Mesenchymal stem cell (in vitro differentiated cells and primary cell): ENCODE measurements at regions not wholly inside any gene's neighbourhood (a gene's known extent, or its start where the extent isn't known, plus 50 kb on each side); places are given as distances from the start of the nearest gene placed in this dataset.
A peak's percentile ranks its signal among the peaks of the same experiment; 100 is the strongest.
"Not testable (repeated sequence)": the region's sequence is repeated elsewhere in the genome, so short reads cannot be mapped to it uniquely, and the experiment has no call there.

Experiments
- DNase-seq: peaks from one replicate; pipeline ENCODE4 v3.0.0-alpha.2; 2013
- H2AFZ ChIP-seq: one replicate; pipeline ENCODE4 v1.6.1; 2013; ENCODE audit warnings: low read depth, mild to moderate bottlenecking, control low read depth, inconsistent platforms, low read length, moderate library complexity
- H2AK5ac ChIP-seq: 2 replicates; pipeline ENCODE4 v1.6.1; 2013; ENCODE audit warnings: low read length, moderate library complexity, mild to moderate bottlenecking, inconsistent platforms; ENCODE audit not compliant: severe bottlenecking
- H2BK120ac ChIP-seq: one replicate; pipeline ENCODE4 v1.6.1; 2013; ENCODE audit warnings: low read depth, mild to moderate bottlenecking, inconsistent platforms, low read length, moderate library complexity
- H2BK12ac ChIP-seq, 2 experiments: one replicate each; pipeline ENCODE4 v1.6.1; 2013; ENCODE audit warnings: inconsistent platforms in 2 of 2, low read length in 2 of 2, mild to moderate bottlenecking in 2 of 2, moderate library complexity in 2 of 2, control low read depth in 1 of 2
- H2BK15ac ChIP-seq: one replicate; pipeline ENCODE4 v1.6.1; 2013; ENCODE audit warnings: mild to moderate bottlenecking, low read depth, inconsistent platforms; ENCODE audit not compliant: poor library complexity, severe bottlenecking
- H2BK5ac ChIP-seq: 2 replicates; pipeline ENCODE4 v1.6.1; 2013; ENCODE audit warnings: low read depth, mild to moderate bottlenecking, low read length, control low read depth, inconsistent platforms; ENCODE audit not compliant: poor library complexity, severe bottlenecking
- H3K14ac ChIP-seq, 2 experiments: one replicate each; pipeline ENCODE4 v1.6.1; 2013; ENCODE audit warnings: inconsistent platforms in 2 of 2, low read length in 2 of 2, control low read depth in 1 of 2, mild to moderate bottlenecking in 1 of 2, moderate library complexity in 1 of 2
- H3K18ac ChIP-seq, 2 experiments: one replicate each; pipeline ENCODE4 v1.6.1; 2013; ENCODE audit warnings: inconsistent platforms in 2 of 2, low read length in 2 of 2, control low read depth in 1 of 2, low read depth in 1 of 2, mild to moderate bottlenecking in 1 of 2
- H3K23ac ChIP-seq, 2 experiments: one replicate each; pipeline ENCODE4 v1.6.1; 2013; ENCODE audit warnings: inconsistent platforms in 2 of 2, low read length in 2 of 2, mild to moderate bottlenecking in 2 of 2, moderate library complexity in 2 of 2, control low read depth in 1 of 2
- H3K27ac ChIP-seq: 2 replicates; pipeline ENCODE4 v1.5.1; 2013; ENCODE audit warnings: mild to moderate bottlenecking, moderate library complexity, low read length, control low read depth, inconsistent platforms; ENCODE audit not compliant: poor library complexity, severe bottlenecking
- H3K27me3 ChIP-seq, 2 experiments: 2 replicates each; pipeline versions ENCODE4 v1.6.1 to v1.7.0; 2013; ENCODE audit warnings: low read length in 2 of 2, mild to moderate bottlenecking in 2 of 2, moderate library complexity in 2 of 2, control low read depth in 1 of 2, inconsistent platforms in 1 of 2; ENCODE audit not compliant: control insufficient read depth in 1 of 2, insufficient read depth in 1 of 2
- H3K36me3 ChIP-seq, 2 experiments: 2 replicates each; pipeline versions ENCODE4 v1.6.1 to v1.7.0; 2013; ENCODE audit warnings: low read length in 2 of 2, control low read depth in 1 of 2, inconsistent platforms in 1 of 2, low read depth in 1 of 2, mild to moderate bottlenecking in 1 of 2; ENCODE audit not compliant: insufficient read depth in 2 of 2, control insufficient read depth in 1 of 2
- H3K4ac ChIP-seq, 2 experiments: one replicate each; pipeline ENCODE4 v1.6.1; 2013; ENCODE audit warnings: inconsistent platforms in 2 of 2, low read length in 2 of 2, mild to moderate bottlenecking in 2 of 2, moderate library complexity in 2 of 2, control low read depth in 1 of 2, low read depth in 1 of 2
- H3K4me1 ChIP-seq: 2 replicates; pipeline ENCODE4 v1.6.1; 2013; ENCODE audit warnings: low read depth, low read length, control low read depth; ENCODE audit not compliant: control insufficient read depth, insufficient read depth
- H3K4me2 ChIP-seq: 2 replicates; pipeline ENCODE4 v1.6.1; 2013; ENCODE audit warnings: low read length, mild to moderate bottlenecking, inconsistent platforms; ENCODE audit not compliant: poor library complexity, severe bottlenecking
- H3K4me3 ChIP-seq, 2 experiments: 2 replicates each; pipeline versions ENCODE4 v1.5.1 to v1.7.0; 2013; ENCODE audit warnings: low read length in 2 of 2, mild to moderate bottlenecking in 2 of 2, control low read depth in 1 of 2, low read depth in 1 of 2; ENCODE audit not compliant: insufficient read depth in 1 of 2
- H3K79me1 ChIP-seq: replicated peaks from 2 replicates; pipeline ENCODE4 v1.6.1; 2013; ENCODE audit warnings: mild to moderate bottlenecking, control low read depth, low read length, inconsistent platforms; ENCODE audit not compliant: poor library complexity, severe bottlenecking
- H3K9ac ChIP-seq: 2 replicates; pipeline ENCODE4 v1.7.0; 2013; ENCODE audit warnings: mild to moderate bottlenecking, low read length, moderate library complexity
- H3K9me3 ChIP-seq: 2 replicates; pipeline ENCODE4 v1.7.0; 2013; ENCODE audit warnings: mild to moderate bottlenecking, low read length; ENCODE audit not compliant: control insufficient read depth
- H4K8ac ChIP-seq: one replicate; pipeline ENCODE4 v1.6.1; 2013; ENCODE audit warnings: inconsistent platforms, mild to moderate bottlenecking, low read length, moderate library complexity
- H4K91ac ChIP-seq: one replicate; pipeline ENCODE4 v1.6.1; 2013; ENCODE audit warnings: mild to moderate bottlenecking, low read length, inconsistent platforms
- WGBS: methylation state at CpG from one replicate; pipeline ENCODE4 v1.1.7; 2013; ENCODE audit warnings: mixed read lengths; 5-methylcytosine and 5-hydroxymethylcytosine counted together

GRCh38 chr9:1195636-1196035, 145.5 kb downstream of the DMRT2 start:
- not testable (repeated sequence) for H3K36me3 ChIP-seq, H3K4me3 ChIP-seq, H2AFZ ChIP-seq, H2BK15ac ChIP-seq, H2BK12ac ChIP-seq, H2BK5ac ChIP-seq, H3K79me1 ChIP-seq, H3K9me3 ChIP-seq, H3K4me2 ChIP-seq, H3K27ac ChIP-seq, H3K14ac ChIP-seq, DNase-seq, H2AK5ac ChIP-seq, H4K91ac ChIP-seq, H3K27me3 ChIP-seq, H3K9ac ChIP-seq, H3K18ac ChIP-seq, H3K4ac ChIP-seq, H3K23ac ChIP-seq, H2BK120ac ChIP-seq, H3K4me1 ChIP-seq, H4K8ac ChIP-seq
- WGBS: 75% methylated on average over 5 of the region's 5 CpGs

DNA sequence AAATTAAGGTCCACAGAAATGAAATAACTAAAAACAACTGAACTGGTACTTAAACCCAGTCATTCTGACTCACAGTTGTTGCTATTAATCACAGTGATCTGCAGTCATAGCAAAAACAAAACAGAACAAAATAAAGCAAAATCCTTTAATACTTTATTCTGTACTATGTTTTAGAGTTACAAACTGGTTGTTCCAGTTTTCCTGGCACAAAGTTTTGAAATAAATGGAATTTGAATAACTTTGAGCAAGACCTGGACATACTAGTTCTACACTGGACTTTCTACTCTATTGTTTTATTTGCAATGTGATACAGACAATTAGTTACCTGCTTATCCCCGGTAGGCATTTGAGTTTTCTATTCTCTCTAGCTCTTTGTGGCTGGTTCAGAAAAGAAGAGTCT, 147.9 kb downstream of the DMRT2 start:
- Histone ChIP-seq H4K8ac (no peak overlapping the region), H3K18ac (no peak overlapping the region), H3K4me1 (no peaks in the 10 kb centered on the region), H3K79me1 (no peaks in the 10 kb centered on the region), H2BK12ac (no peak overlapping the region), H2BK5ac (no peak overlapping the region), H3K4me3 (no peak overlapping the region), H3K14ac (no peak overlapping the region), H2BK15ac (no peak overlapping the region), H3K27ac (no peak overlapping the region), H3K4me2 (no peak overlapping the region), H3K27me3 (no peaks in the 10 kb centered on the region), H3K4ac (no peak overlapping the region), H3K9ac (peak overlapping the region; percentile 61), H3K36me3 (no peaks in the 10 kb centered on the region), H3K9me3 (no peaks in the 10 kb centered on the region), H2BK120ac (no peak overlapping the region), H4K91ac (no peak overlapping the region), H3K23ac (no peak overlapping the region), H2AK5ac (no peak overlapping the region), H2AFZ (no peak overlapping the region)
- WGBS: 100% methylated on average over 1 of the region's 1 CpG
- DNase-seq: no peak

GRCh38 chr9:1200847-1201251, 150.7 kb downstream of the DMRT2 start:
- 18% methylated on average over 3 of the region's 3 CpGs for WGBS
- Histone ChIP-seq H3K4me1 (no peaks in the 10 kb centered on the region), H2BK5ac (no peak overlapping the region), H3K4ac (no peak overlapping the region), H3K27me3 (no peaks in the 10 kb centered on the region), H3K23ac (no peak overlapping the region), H2BK15ac (no peak overlapping the region), H3K4me2 (no peak overlapping the region), H3K36me3 (no peaks in the 10 kb centered on the region), H3K27ac (no peak overlapping the region), H4K91ac (no peak overlapping the region), H2AFZ (no peak overlapping the region), H3K4me3 (no peak overlapping the region), H3K14ac (no peak overlapping the region), H3K79me1 (no peaks in the 10 kb centered on the region), H3K9me3 (no peaks in the 10 kb centered on the region), H2AK5ac (no peak overlapping the region), H4K8ac (no peak overlapping the region), H3K18ac (no peak overlapping the region), H2BK12ac (no peak overlapping the region), H3K9ac (no peak overlapping the region), H2BK120ac (no peak overlapping the region)
- no peak for DNase-seq

- Histone ChIP-seq H3K9ac (no peak overlapping the region), H2BK5ac (no peak overlapping the region), H3K27ac (no peak overlapping the region), H3K9me3 (no peaks in the 10 kb centered on the region), H3K18ac (no peak overlapping the region), H3K79me1 (no peaks in the 10 kb centered on the region), H2BK120ac (no peak overlapping the region), H2BK12ac (no peak overlapping the region), H2BK15ac (no peak overlapping the region), H3K14ac (no peak overlapping the region), H3K23ac (no peak overlapping the region), H4K8ac (no peak overlapping the region), H3K36me3 (no peaks in the 10 kb centered on the region), H3K27me3 (no peaks in the 10 kb centered on the region), H3K4me2 (no peak overlapping the region), H3K4me1 (no peaks in the 10 kb centered on the region), H3K4ac (no peak overlapping the region), H4K91ac (no peak overlapping the region), H3K4me3 (no peak overlapping the region), H2AK5ac (no peak overlapping the region), H2AFZ (no peak overlapping the region)
- no CpG with 5 or more reads among the region's 2 CpGs for WGBS
- DNase-seq: no peak
Measured at GRCh38 chr9:1201262-1201661, 151.1 kb downstream of the DMRT2 start.
